Spleen (tissue), 11 donors: ENCODE measurements at regions not wholly inside any gene's neighbourhood (a gene's known extent, or its start where the extent isn't known, plus 50 kb on each side); places are given as distances from the start of the nearest gene placed in this dataset.

Experiments
- DNase-seq: peaks from one replicate; pipeline ENCODE4 v3.0.0-alpha.2; 2020
- H3K27ac ChIP-seq, 8 donors: fragments of 200-600 bp; sonication (generic) in 7 of 8; 1 replicate in 4 of 8; 2 replicates in 4 of 8; pipeline versions ENCODE4 v1.5.0 to v1.8.0; 2016 to 2021; ENCODE audit warnings: inconsistent platforms in 4 of 8, mild to moderate bottlenecking in 4 of 8, moderate library complexity in 1 of 8
- H3K27me3 ChIP-seq, 7 donors: fragments of 200-600 bp; sonication (generic) in 6 of 7; replicated peaks in 1 of 7; 1 replicate in 4 of 7; 2 replicates in 3 of 7; pipeline versions ENCODE4 v1.5.0 to v1.8.0; 2016 to 2021; ENCODE audit warnings: inconsistent platforms in 3 of 7, mild to moderate bottlenecking in 1 of 7
- H3K36me3 ChIP-seq, 6 donors: fragments of 200-600 bp; sonication (generic) in 5 of 6; 1 replicate in 4 of 6; 2 replicates in 2 of 6; pipeline versions ENCODE4 v1.5.0 to v1.8.0; 2016 to 2021; ENCODE audit warnings: inconsistent platforms in 2 of 6
- H3K4me1 ChIP-seq, 6 donors: fragments of 200-600 bp; sonication (generic) in 5 of 6; 1 replicate in 3 of 6; 2 replicates in 3 of 6; pipeline versions ENCODE4 v1.5.0 to v1.8.0; 2016 to 2021; ENCODE audit warnings: inconsistent platforms in 3 of 6
- H3K4me3 ChIP-seq, 8 donors: fragments of 200-600 bp; sonication (generic) in 7 of 8; 1 replicate in 4 of 8; 2 replicates in 4 of 8; pipeline versions ENCODE4 v1.5.0 to v1.8.0; 2016 to 2021; ENCODE audit warnings: inconsistent platforms in 4 of 8, mild to moderate bottlenecking in 4 of 8, moderate library complexity in 2 of 8
- H3K9me3 ChIP-seq, 8 donors: fragments of 200-600 bp; sonication (generic) in 7 of 8; 1 replicate in 4 of 8; 2 replicates in 4 of 8; pipeline versions ENCODE4 v1.5.0 to v1.8.0; 2016 to 2021; ENCODE audit warnings: inconsistent platforms in 4 of 8
- CTCF ChIP-seq, 11 experiments: fragments of 200-600 bp in 7 of 11; fragments of 450-650 bp in 4 of 11; sonication (generic) in 4 of 11; IDR thresholded peaks in 8 of 11; conservative IDR thresholded peaks in 3 of 11; 1 replicate in 7 of 11; 2 replicates in 4 of 11; pipeline versions ENCODE4 v1.4.0 to v1.8.0; 2016 to 2021; ENCODE audit warnings: antibody characterized with exemption in 11 of 11, inconsistent platforms in 4 of 11, mild to moderate bottlenecking in 1 of 11
- POLR2A ChIP-seq, 3 donors: fragments of 450-650 bp; IDR thresholded peaks; one replicate each; pipeline ENCODE4 v1.5.1; 2017; ENCODE audit warnings: antibody characterized with exemption in 3 of 3, mild to moderate bottlenecking in 1 of 3
- POLR2AphosphoS5 ChIP-seq, 3 donors: sonication (generic); formaldehyde crosslinking; IDR thresholded peaks; one replicate each; pipeline ENCODE4 v1.5.1; 2017; ENCODE audit warnings: antibody characterized with exemption in 3 of 3
- WGBS, 5 donors: extraction: QIAGEN DNeasy Blood & Tissue Kit in 3 of 5; methylation state at CpG; one replicate each; pipeline versions ENCODE4 v1.1.5 to v1.1.7; 2013 to 2018; 5-methylcytosine and 5-hydroxymethylcytosine counted together
- intact Hi-C: fragments of 100-400 bp; cut with DNase I; formaldehyde crosslinking; loops from one replicate; pipeline ENCODE4 v1.15.0; 2023; ENCODE audit warnings: low total_unique reads
- donor health status: healthy with polysubstance abuse.
- donor health status: DM: no; HTN: no; CAD: no; lungs with moderate emphysema.
- donor health status: DM: no; HTN: no; CAD: no.
- donor health status: Bipolar disorder and iron deficiency.
- donor health status: healthy.
- donor health status: DM: no; HTN: no; CAD: no.
- donor health status: DM: yes; HTN: yes; CAD: no.

- TF ChIP-seq POLR2A (IDR thresholded peaks at IDR 0.05) (no peak), POLR2AphosphoS5 (IDR thresholded peaks at IDR 0.05) (no peak), CTCF (IDR thresholded peaks at IDR 0.05 in 8 of 11, conservative IDR thresholded peaks at IDR 0.05 in 3 of 11) (no peak)
- intact Hi-C loops, result no loop called here
- H3K36me3 ChIP-seq, result no peaks in the 10 kb centered on the region
- no peak overlapping the region for H3K4me3 ChIP-seq
- no peak overlapping the region for H3K27ac ChIP-seq
- WGBS, 5 donors, result 53 to 70% (median 67%) methylated on average over 12 of the region's 12 CpGs
- H3K4me1 ChIP-seq, result no peaks in the 10 kb centered on the region
- H3K27me3 ChIP-seq, result no peaks in the 10 kb centered on the region
- H3K9me3 ChIP-seq, result no peaks in the 10 kb centered on the region
- no peak for DNase-seq
These were observed 456.2 kb upstream of the NRP1 start for GRCh38 chr10:33790521-33791271.

GRCh38 chr10:33783557-33783956, 449.1 kb upstream of the NRP1 start:
- WGBS, 5 donors, result 69 to 93% (median 79%) methylated on average over 1 of the region's 1 CpG
- TF ChIP-seq POLR2AphosphoS5 (IDR thresholded peaks at IDR 0.05) (no peak), POLR2A (IDR thresholded peaks at IDR 0.05) (no peak), CTCF (IDR thresholded peaks at IDR 0.05 in 8 of 11, conservative IDR thresholded peaks at IDR 0.05 in 3 of 11) (no peak)
- Histone ChIP-seq H3K9me3 (peaks cover 0 to 3% (median 0%) of the 10 kb centered on the region in 8 donors), H3K4me3 (no peak overlapping the region), H3K36me3 (no peaks in the 10 kb centered on the region), H3K27me3 (no peaks in the 10 kb centered on the region), H3K27ac (no peak overlapping the region), H3K4me1 (no peaks in the 10 kb centered on the region)
- intact Hi-C loops, result no loop called here
- no peak for DNase-seq

- no peak overlapping the region for H3K27ac ChIP-seq
- H3K9me3 ChIP-seq, result peaks cover 0 to 3% (median 0%) of the 10 kb centered on the region in 8 donors
- no peak for DNase-seq
- H3K36me3 ChIP-seq, result no peaks in the 10 kb centered on the region
- intact Hi-C loops, result no loop called here
- no peak overlapping the region for H3K4me3 ChIP-seq
- TF ChIP-seq CTCF (IDR thresholded peaks at IDR 0.05 in 8 of 11, conservative IDR thresholded peaks at IDR 0.05 in 3 of 11) (no peak), POLR2AphosphoS5 (IDR thresholded peaks at IDR 0.05) (no peak), POLR2A (IDR thresholded peaks at IDR 0.05) (no peak)
- H3K4me1 ChIP-seq, result no peaks in the 10 kb centered on the region
- WGBS, 5 donors, result 84 to 97% (median 93%) methylated on average over 3 of the region's 3 CpGs
- no peaks in the 10 kb centered on the region for H3K27me3 ChIP-seq
These were observed 448.6 kb upstream of the NRP1 start for GRCh38 chr10:33783078-33783477.

- WGBS, 5 donors, result 74 to 83% (median 80%) methylated on average over 7 of the region's 7 CpGs
- no peak overlapping the region for H3K4me3 ChIP-seq
These were observed 447.3 kb upstream of the NRP1 start for GRCh38 chr10:33781606-33782395.

More at GRCh38 chr10:33781606-33782395, 447.3 kb upstream of the NRP1 start:
- Histone ChIP-seq H3K4me1 (no peaks in the 10 kb centered on the region), H3K27me3 (no peaks in the 10 kb centered on the region), H3K36me3 (no peaks in the 10 kb centered on the region), H3K9me3 (peaks cover 0 to 3% (median 0%) of the 10 kb centered on the region in 8 donors), H3K27ac (no peak overlapping the region)
- no peak for DNase-seq
- intact Hi-C loops, result no loop called here
- no peak for TF ChIP-seq POLR2AphosphoS5 (IDR thresholded peaks at IDR 0.05)
- no peak for TF ChIP-seq CTCF (IDR thresholded peaks at IDR 0.05 in 8 of 11, conservative IDR thresholded peaks at IDR 0.05 in 3 of 11)
- TF ChIP-seq POLR2A (IDR thresholded peaks at IDR 0.05), result no peak
